ENCODE measurements at regions not wholly inside any gene's neighbourhood (a gene's known extent, or its start where the extent isn't known, plus 50 kb on each side); places are given as distances from the start of the nearest gene placed in this dataset.
A peak's percentile ranks its signal among the peaks of the same experiment; 100 is the strongest.
"Not testable (repeated sequence)": the region's sequence is repeated elsewhere in the genome, so short reads cannot be mapped to it uniquely, and the experiment has no call there.

- no peak for DNase-seq (ENCODE audit: low read depth)
Observed at GRCh38 chr14:44873536-44873935, 88.2 kb downstream of the KLHL28 start.

- no peak for DNase-seq (ENCODE audit: low read depth)
Observed at GRCh38 chr14:44866770-44867169, 95.0 kb downstream of the KLHL28 start.

- no peak for DNase-seq (ENCODE audit: low read depth)
Observed at GRCh38 chr14:44866322-44866721, 95.4 kb downstream of the KLHL28 start.

GRCh38 chr14:44863271-44863670 is 98.5 kb downstream of the KLHL28 start:
- DNase-seq (ENCODE audit: low read depth): no peak

GRCh38 chr14:44854114-44854513 is 107.6 kb downstream of the KLHL28 start:
- no peak for DNase-seq (ENCODE audit: low read depth)

GRCh38 chr14:44847526-44848309 is 114.0 kb downstream of the KLHL28 start:
- DNase-seq (ENCODE audit: low read depth): no peak

GRCh38 chr14:44846232-44846824 is 115.4 kb downstream of the KLHL28 start:
- peak; percentile 47 for DNase-seq (ENCODE audit: low read depth)

GRCh38 chr14:44835928-44836327 is 125.8 kb downstream of the KLHL28 start:
- DNase-seq (ENCODE audit: low read depth): not testable (repeated sequence)

GRCh38 chr14:44833376-44834060 is 128.2 kb downstream of the KLHL28 start:
- no peak for DNase-seq (ENCODE audit: low read depth)

- DNase-seq (ENCODE audit: low read depth): no peak
Observed at GRCh38 chr14:44830371-44830770, 131.4 kb downstream of the KLHL28 start.

- no peak for DNase-seq (ENCODE audit: low read depth)
Observed at GRCh38 chr14:44829021-44829420, 132.7 kb downstream of the KLHL28 start.

GRCh38 chr14:44828023-44828422 is 133.7 kb downstream of the KLHL28 start:
- no peak for DNase-seq (ENCODE audit: low read depth)

GRCh38 chr14:44820230-44820964 is 141.3 kb downstream of the KLHL28 start:
- DNase-seq (ENCODE audit: low read depth): no peak

- DNase-seq (ENCODE audit: low read depth): no peak
Observed at GRCh38 chr14:44814196-44814595, 147.6 kb downstream of the KLHL28 start.

GRCh38 chr14:44812672-44813071 is 149.1 kb downstream of the KLHL28 start:
- DNase-seq (ENCODE audit: low read depth): no peak

GRCh38 chr14:44804391-44804790 is 157.4 kb downstream of the KLHL28 start:
- DNase-seq (ENCODE audit: low read depth): no peak

GRCh38 chr14:44803239-44803905 is 158.4 kb downstream of the KLHL28 start:
- DNase-seq (ENCODE audit: low read depth): peak; percentile 71

- no peak for DNase-seq (ENCODE audit: low read depth)
Observed at GRCh38 chr14:44798386-44799242, 163.1 kb downstream of the KLHL28 start.

- DNase-seq (ENCODE audit: low read depth): no peak
Observed at GRCh38 chr14:44795725-44796124, 166.0 kb downstream of the KLHL28 start.

GRCh38 chr14:44791730-44792129 is 170.0 kb downstream of the KLHL28 start:
- DNase-seq (ENCODE audit: low read depth): no peak
